ENCODE measurements at regions not wholly inside any gene's neighbourhood (a gene's known extent, or its start where the extent isn't known, plus 50 kb on each side); places are given as distances from the start of the nearest gene placed in this dataset.

GRCh38 chr7:49344556-49344955 is 420.2 kb downstream of the CDC14C start:
- DNase-seq: no peak
- Mint-ChIP-seq H3K4me1 (ENCODE audit: low read depth) (no peaks in the 10 kb centered on the region), H3K27ac (no peak overlapping the region), H3K9me3 (no peaks in the 10 kb centered on the region), H3K4me3 (no peak overlapping the region), H3K36me3 (ENCODE audit: low read depth) (no peaks in the 10 kb centered on the region), H3K27me3 (ENCODE audit: low read depth) (no peaks in the 10 kb centered on the region)
- CTCF ChIA-PET: no interaction called here
- intact Hi-C loops (cut with micrococcal nuclease): loop anchor here (10.0 kb wide), 1 partner anchor 400 kb away; no protein-coding TSS in a partner anchor

GRCh38 chr7:49346195-49346899 is 422.0 kb downstream of the CDC14C start:
- Mint-ChIP-seq H3K4me1 (ENCODE audit: low read depth) (no peaks in the 10 kb centered on the region), H3K36me3 (ENCODE audit: low read depth) (no peaks in the 10 kb centered on the region), H3K4me3 (no peak overlapping the region), H3K9me3 (no peaks in the 10 kb centered on the region), H3K27me3 (ENCODE audit: low read depth) (no peaks in the 10 kb centered on the region), H3K27ac (no peak overlapping the region)
- CTCF ChIA-PET: no interaction called here
- intact Hi-C loops (cut with micrococcal nuclease): loop anchor here (10.0 kb wide), 1 partner anchor 398 kb away; no protein-coding TSS in a partner anchor
- no peak for DNase-seq

- Mint-ChIP-seq H3K36me3 (ENCODE audit: low read depth) (no peaks in the 10 kb centered on the region), H3K4me3 (no peak overlapping the region)
- DNase-seq: no peak
Measured at GRCh38 chr7:49367072-49367471, 406.4 kb upstream of the VWC2 start.

GRCh38 chr7:49371771-49372170 is 401.7 kb upstream of the VWC2 start:
- Mint-ChIP-seq H3K4me1 (ENCODE audit: low read depth) (no peaks in the 10 kb centered on the region), H3K36me3 (ENCODE audit: low read depth) (no peaks in the 10 kb centered on the region), H3K27ac (no peak overlapping the region), H3K9me3 (peaks cover 3% of the 10 kb centered on the region), H3K27me3 (ENCODE audit: low read depth) (no peaks in the 10 kb centered on the region), H3K4me3 (no peak overlapping the region)
- no peak for DNase-seq
- intact Hi-C loops (cut with micrococcal nuclease): no loop called here
- CTCF ChIA-PET: no interaction called here

More at GRCh38 chr7:49367072-49367471, 406.4 kb upstream of the VWC2 start:
- CTCF ChIA-PET: no interaction called here
- H3K27me3 Mint-ChIP-seq (ENCODE audit: low read depth): no peaks in the 10 kb centered on the region
- H3K9me3 Mint-ChIP-seq: peaks cover 2% of the 10 kb centered on the region
- no peak overlapping the region for H3K27ac Mint-ChIP-seq
- intact Hi-C loops (cut with micrococcal nuclease): no loop called here
- H3K4me1 Mint-ChIP-seq (ENCODE audit: low read depth): no peaks in the 10 kb centered on the region

GRCh38 chr7:49376817-49377375 is 396.5 kb upstream of the VWC2 start:
- H3K36me3 Mint-ChIP-seq (ENCODE audit: low read depth): no peaks in the 10 kb centered on the region
- peaks cover 14% of the 10 kb centered on the region for H3K9me3 Mint-ChIP-seq
- intact Hi-C loops (cut with micrococcal nuclease): no loop called here
- no peaks in the 10 kb centered on the region for H3K27me3 Mint-ChIP-seq (ENCODE audit: low read depth)
- no peak for DNase-seq
- H3K4me3 Mint-ChIP-seq: no peak overlapping the region
- CTCF ChIA-PET: no interaction called here
- no peaks in the 10 kb centered on the region for H3K4me1 Mint-ChIP-seq (ENCODE audit: low read depth)
- no peak overlapping the region for H3K27ac Mint-ChIP-seq

- Mint-ChIP-seq H3K4me3 (no peak overlapping the region), H3K4me1 (ENCODE audit: low read depth) (no peaks in the 10 kb centered on the region), H3K27ac (no peak overlapping the region), H3K27me3 (ENCODE audit: low read depth) (no peaks in the 10 kb centered on the region), H3K36me3 (ENCODE audit: low read depth) (no peaks in the 10 kb centered on the region), H3K9me3 (peaks cover 6% of the 10 kb centered on the region)
- DNase-seq: no peak
- CTCF ChIA-PET: interaction anchor here (0.7 kb wide), 1 partner anchor 361 kb away, joined by 4 read pairs; no protein-coding TSS in a partner anchor
- intact Hi-C loops (cut with micrococcal nuclease): no loop called here
Measured at GRCh38 chr7:49386792-49387191, 386.6 kb upstream of the VWC2 start.

GRCh38 chr7:49389871-49390479 is 383.5 kb upstream of the VWC2 start:
- H3K4me1 Mint-ChIP-seq (ENCODE audit: low read depth): no peaks in the 10 kb centered on the region
- no peak overlapping the region for H3K4me3 Mint-ChIP-seq
- no peak overlapping the region for H3K27ac Mint-ChIP-seq
- peaks cover 2% of the 10 kb centered on the region for H3K9me3 Mint-ChIP-seq
- no peaks in the 10 kb centered on the region for H3K36me3 Mint-ChIP-seq (ENCODE audit: low read depth)
- CTCF ChIA-PET: no interaction called here
- intact Hi-C loops (cut with micrococcal nuclease): no loop called here
- no peak for DNase-seq
- no peaks in the 10 kb centered on the region for H3K27me3 Mint-ChIP-seq (ENCODE audit: low read depth)

- intact Hi-C loops (cut with micrococcal nuclease): no loop called here
- H3K27ac Mint-ChIP-seq: no peak overlapping the region
- no peak for DNase-seq
- H3K4me1 Mint-ChIP-seq (ENCODE audit: low read depth): no peaks in the 10 kb centered on the region
- no peaks in the 10 kb centered on the region for H3K36me3 Mint-ChIP-seq (ENCODE audit: low read depth)
- no peak overlapping the region for H3K4me3 Mint-ChIP-seq
- H3K27me3 Mint-ChIP-seq (ENCODE audit: low read depth): no peaks in the 10 kb centered on the region
- no peaks in the 10 kb centered on the region for H3K9me3 Mint-ChIP-seq
- CTCF ChIA-PET: no interaction called here
Measured at GRCh38 chr7:49396229-49396628, 377.2 kb upstream of the VWC2 start.

GRCh38 chr7:49397750-49398149 is 375.7 kb upstream of the VWC2 start:
- no peaks in the 10 kb centered on the region for H3K4me1 Mint-ChIP-seq (ENCODE audit: low read depth)
- no peak overlapping the region for H3K27ac Mint-ChIP-seq
- CTCF ChIA-PET: no interaction called here
- no peak overlapping the region for H3K4me3 Mint-ChIP-seq
- intact Hi-C loops (cut with micrococcal nuclease): no loop called here
- no peaks in the 10 kb centered on the region for H3K9me3 Mint-ChIP-seq
- DNase-seq: no peak
- no peaks in the 10 kb centered on the region for H3K27me3 Mint-ChIP-seq (ENCODE audit: low read depth)
- no peaks in the 10 kb centered on the region for H3K36me3 Mint-ChIP-seq (ENCODE audit: low read depth)

- Mint-ChIP-seq H3K9me3 (no peaks in the 10 kb centered on the region), H3K4me3 (no peak overlapping the region), H3K27me3 (ENCODE audit: low read depth) (no peaks in the 10 kb centered on the region), H3K36me3 (ENCODE audit: low read depth) (no peaks in the 10 kb centered on the region), H3K4me1 (ENCODE audit: low read depth) (no peaks in the 10 kb centered on the region), H3K27ac (no peak overlapping the region)
- CTCF ChIA-PET: no interaction called here
- no peak for DNase-seq
- intact Hi-C loops (cut with micrococcal nuclease): no loop called here
Measured at GRCh38 chr7:49398236-49398635, 375.2 kb upstream of the VWC2 start.

GRCh38 chr7:49398746-49399145 is 374.7 kb upstream of the VWC2 start:
- intact Hi-C loops (cut with micrococcal nuclease): no loop called here
- H3K27me3 Mint-ChIP-seq (ENCODE audit: low read depth): no peaks in the 10 kb centered on the region
- H3K36me3 Mint-ChIP-seq (ENCODE audit: low read depth): no peaks in the 10 kb centered on the region
- no peaks in the 10 kb centered on the region for H3K4me1 Mint-ChIP-seq (ENCODE audit: low read depth)
- no peak overlapping the region for H3K27ac Mint-ChIP-seq
- CTCF ChIA-PET: no interaction called here
- no peaks in the 10 kb centered on the region for H3K9me3 Mint-ChIP-seq
- no peak for DNase-seq
- H3K4me3 Mint-ChIP-seq: no peak overlapping the region

GRCh38 chr7:49400891-49401550 is 372.4 kb upstream of the VWC2 start:
- Mint-ChIP-seq H3K36me3 (ENCODE audit: low read depth) (no peaks in the 10 kb centered on the region), H3K4me1 (ENCODE audit: low read depth) (no peaks in the 10 kb centered on the region), H3K27me3 (ENCODE audit: low read depth) (no peaks in the 10 kb centered on the region), H3K4me3 (no peak overlapping the region), H3K9me3 (peaks cover 2% of the 10 kb centered on the region), H3K27ac (no peak overlapping the region)
- intact Hi-C loops (cut with micrococcal nuclease): no loop called here
- DNase-seq: no peak
- CTCF ChIA-PET: no interaction called here

GRCh38 chr7:49403844-49404243 is 369.6 kb upstream of the VWC2 start:
- H3K4me3 Mint-ChIP-seq: no peak overlapping the region
- no peaks in the 10 kb centered on the region for H3K27me3 Mint-ChIP-seq (ENCODE audit: low read depth)
- peaks cover 3% of the 10 kb centered on the region for H3K9me3 Mint-ChIP-seq
- no peak for DNase-seq
- CTCF ChIA-PET: no interaction called here
- no peaks in the 10 kb centered on the region for H3K4me1 Mint-ChIP-seq (ENCODE audit: low read depth)
- no peaks in the 10 kb centered on the region for H3K36me3 Mint-ChIP-seq (ENCODE audit: low read depth)
- H3K27ac Mint-ChIP-seq: no peak overlapping the region
- intact Hi-C loops (cut with micrococcal nuclease): no loop called here
